RCC 7860 (cell line): ENCODE measurements at regions not wholly inside any gene's neighbourhood (a gene's known extent, or its start where the extent isn't known, plus 50 kb on each side); places are given as distances from the start of the nearest gene placed in this dataset.

Experiments
- DNase-seq: peaks from one replicate; pipeline ENCODE4 v3.0.0-alpha.2; 2015; ENCODE audit warnings: low spot score
- FAIRE-seq: peaks from 2 replicates; lab custom pipeline; 2012; peaks lifted over from hg19 to GRCh38; lab: Jason Lieb, UNC

GRCh38 chr6:71584712-71585436 is 296.3 kb downstream of the OGFRL1 start:
- no peak for DNase-seq
- no peak for FAIRE-seq

- FAIRE-seq = no peak
- no peak for DNase-seq
These were observed 296.9 kb downstream of the OGFRL1 start for GRCh38 chr6:71585472-71585871.

- DNase-seq (no peak), FAIRE-seq (no peak)
These were observed 297.9 kb upstream of the RIMS1 start for GRCh38 chr6:71588490-71588889.

- FAIRE-seq (no peak), DNase-seq (no peak)
These were observed 297.1 kb upstream of the RIMS1 start for GRCh38 chr6:71589254-71589653.

GRCh38 chr6:71592643-71593042 is 293.7 kb upstream of the RIMS1 start:
- no peak for FAIRE-seq
- no peak for DNase-seq

- DNase-seq (no peak), FAIRE-seq (no peak)
These were observed 287.0 kb upstream of the RIMS1 start for GRCh38 chr6:71599359-71599758.

GRCh38 chr6:71602385-71603007 is 283.9 kb upstream of the RIMS1 start:
- DNase-seq (peak; percentile 72), FAIRE-seq (peak; percentile 83)

- DNase-seq (no peak), FAIRE-seq (no peak)
These were observed 283.3 kb upstream of the RIMS1 start for GRCh38 chr6:71603021-71603420.

GRCh38 chr6:71608646-71609045 is 277.7 kb upstream of the RIMS1 start:
- FAIRE-seq = no peak
- DNase-seq = peak; percentile 10

GRCh38 chr6:71619836-71620235 is 266.5 kb upstream of the RIMS1 start:
- FAIRE-seq (no peak), DNase-seq (no peak)

GRCh38 chr6:71621918-71622519 is 264.3 kb upstream of the RIMS1 start:
- FAIRE-seq (no peak), DNase-seq (no peak)

GRCh38 chr6:71642120-71642519 is 244.2 kb upstream of the RIMS1 start:
- FAIRE-seq = no peak

GRCh38 chr6:71642793-71643192 is 243.6 kb upstream of the RIMS1 start:
- DNase-seq = no peak

More at GRCh38 chr6:71642120-71642519, 244.2 kb upstream of the RIMS1 start:
- DNase-seq = no peak

GRCh38 chr6:71645299-71645698 is 241.1 kb upstream of the RIMS1 start:
- FAIRE-seq = no peak
- no peak for DNase-seq

More at GRCh38 chr6:71642793-71643192, 243.6 kb upstream of the RIMS1 start:
- no peak for FAIRE-seq

GRCh38 chr6:71649915-71650314 is 236.4 kb upstream of the RIMS1 start:
- DNase-seq (no peak), FAIRE-seq (no peak)

- DNase-seq (no peak), FAIRE-seq (no peak)
These were observed 234.7 kb upstream of the RIMS1 start for GRCh38 chr6:71651636-71652035.

GRCh38 chr6:71656121-71656520 is 230.2 kb upstream of the RIMS1 start:
- DNase-seq (no peak), FAIRE-seq (no peak)

- DNase-seq (no peak), FAIRE-seq (no peak)
These were observed 220.4 kb upstream of the RIMS1 start for GRCh38 chr6:71665931-71666330.

- FAIRE-seq = no peak
These were observed 213.5 kb upstream of the RIMS1 start for GRCh38 chr6:71672876-71673275.

GRCh38 chr6:71675386-71675785 is 211.0 kb upstream of the RIMS1 start:
- DNase-seq (no peak), FAIRE-seq (no peak)

More at GRCh38 chr6:71672876-71673275, 213.5 kb upstream of the RIMS1 start:
- no peak for DNase-seq

- DNase-seq (no peak), FAIRE-seq (no peak)
These were observed 210.1 kb upstream of the RIMS1 start for GRCh38 chr6:71676298-71676697.

GRCh38 chr6:71678091-71678490 is 208.3 kb upstream of the RIMS1 start:
- FAIRE-seq (no peak), DNase-seq (no peak)
